ENCODE measurements at regions not wholly inside any gene's neighbourhood (a gene's known extent, or its start where the extent isn't known, plus 50 kb on each side); places are given as distances from the start of the nearest gene placed in this dataset.

DNA sequence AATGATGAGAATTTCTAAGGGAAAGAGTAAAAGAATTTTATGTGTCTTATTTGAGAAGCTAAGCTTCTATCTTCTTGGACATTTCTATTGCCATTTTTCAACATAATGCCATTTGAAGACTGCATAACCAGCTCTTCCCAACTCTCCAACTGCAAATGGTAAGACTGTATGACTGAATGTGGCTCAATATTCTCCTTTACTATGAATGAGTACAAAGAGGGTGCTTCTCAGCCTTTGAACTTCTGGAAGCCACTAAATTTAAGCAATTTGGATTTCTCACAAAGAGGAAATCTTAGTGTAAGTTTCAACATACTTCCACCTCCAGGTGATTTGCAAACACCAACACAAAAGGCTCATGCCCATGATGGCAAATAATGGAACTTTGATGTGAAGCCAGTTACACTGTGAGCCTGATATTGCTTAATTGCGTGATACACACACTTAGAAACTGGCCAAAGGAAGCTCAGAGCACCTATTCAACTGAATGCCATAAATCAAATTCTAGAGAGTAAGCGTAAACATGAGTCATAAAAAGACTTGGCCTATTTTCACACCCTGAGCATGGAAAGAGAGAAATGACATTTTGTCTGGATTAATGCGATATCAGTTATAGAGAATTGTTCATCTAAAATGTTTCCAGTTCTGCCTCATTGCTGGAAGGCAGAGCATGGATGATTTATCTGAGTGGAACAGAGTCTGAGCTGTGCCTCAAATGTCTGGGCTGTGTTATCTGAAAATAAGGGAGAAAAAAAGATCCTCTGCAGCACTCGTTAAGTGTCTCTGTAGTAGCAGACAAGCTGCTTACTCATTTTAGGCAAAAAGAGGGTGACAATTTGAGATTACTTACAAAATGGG lies 145.3 kb downstream of the PLK2 start (continued):
- TF ChIP-seq BCL11A (IDR thresholded peaks at IDR 0.05; ENCODE audit: low read depth in 2 of 2, low read length in 2 of 2) = no peak

All from H1 (cell line).